ENCODE measurements at regions not wholly inside any gene's neighbourhood (a gene's known extent, or its start where the extent isn't known, plus 50 kb on each side); places are given as distances from the start of the nearest gene placed in this dataset.
"Not testable (repeated sequence)": the region's sequence is repeated elsewhere in the genome, so short reads cannot be mapped to it uniquely, and the experiment has no call there.

DNA sequence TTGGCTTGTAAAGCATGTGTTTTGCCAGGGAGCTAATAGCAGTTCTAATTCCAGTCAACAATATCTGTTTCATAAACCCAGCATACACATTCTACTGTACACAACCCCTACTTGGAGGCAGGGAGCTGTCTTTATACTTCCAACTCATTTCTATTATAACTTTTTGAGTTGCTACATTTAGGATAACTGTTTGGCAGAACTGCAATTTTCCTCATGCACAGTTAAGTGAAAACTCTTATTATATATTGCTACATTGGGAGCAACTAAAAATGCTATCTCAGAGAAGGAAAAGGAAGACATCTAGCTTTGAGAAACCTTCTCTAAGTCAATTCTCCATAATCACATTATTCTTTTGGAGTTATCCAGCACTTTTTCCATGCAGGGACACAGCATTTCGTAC lies 480.2 kb downstream of the RPS29 start:
- DNase-seq: no peak

DNA sequence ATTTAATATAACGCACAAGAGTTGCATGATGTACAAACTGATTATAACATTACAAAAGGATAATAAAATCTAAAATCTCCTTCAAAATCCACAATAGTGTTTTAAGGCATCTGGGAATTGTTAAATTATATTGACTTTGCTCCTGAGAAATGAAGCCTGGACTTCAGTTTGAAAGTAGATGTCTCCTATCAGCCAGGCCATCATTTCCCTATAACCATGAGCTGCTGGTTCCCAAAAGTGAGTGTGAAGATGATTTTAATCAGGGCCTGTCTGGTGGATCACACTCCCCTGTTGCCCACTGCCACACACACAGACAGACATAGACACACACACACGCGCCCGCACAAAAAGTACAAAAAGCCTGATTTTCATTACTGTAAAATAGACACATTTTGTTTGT lies 480.7 kb downstream of the RPS29 start:
- DNase-seq: no peak

DNA sequence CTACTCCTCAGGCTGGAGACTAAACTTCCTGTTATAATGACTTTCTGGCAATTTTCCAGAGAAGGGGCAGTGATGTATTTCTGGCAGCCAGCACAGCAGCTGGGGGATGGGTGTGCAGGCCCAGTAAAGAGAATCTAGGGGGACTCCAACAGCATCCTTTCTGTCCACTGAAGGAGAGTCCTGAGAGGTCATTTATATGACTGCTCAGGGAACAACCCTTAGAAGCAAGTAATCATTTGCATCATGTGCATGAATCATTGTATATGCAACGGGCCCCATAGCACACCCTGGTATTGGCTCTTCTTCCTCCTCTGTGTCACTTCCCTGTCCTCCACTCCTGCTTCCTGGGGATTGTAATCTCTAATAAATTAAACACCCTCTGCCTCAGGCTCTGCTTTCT lies 493.8 kb downstream of the RPS29 start:
- no peak for DNase-seq

DNA sequence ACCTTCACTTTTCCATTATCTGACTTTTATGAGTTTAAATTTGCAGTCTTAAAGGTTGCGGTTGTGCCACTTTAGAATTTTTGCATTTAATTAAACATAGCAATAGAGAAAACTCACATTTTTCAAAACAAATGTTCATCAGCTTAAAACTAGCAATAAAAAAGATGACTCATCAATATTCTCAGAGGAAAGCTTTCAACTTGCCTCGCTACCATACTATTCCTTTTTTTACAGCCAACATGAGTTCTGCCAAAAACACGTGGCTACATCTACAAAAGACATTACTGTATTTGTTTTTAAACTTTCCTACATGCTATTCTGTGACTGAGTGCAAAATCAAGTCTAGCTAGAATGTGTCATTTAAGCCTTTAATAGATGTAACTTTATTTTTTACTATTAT lies 497.1 kb downstream of the RPS29 start:
- DNase-seq: no peak

DNA sequence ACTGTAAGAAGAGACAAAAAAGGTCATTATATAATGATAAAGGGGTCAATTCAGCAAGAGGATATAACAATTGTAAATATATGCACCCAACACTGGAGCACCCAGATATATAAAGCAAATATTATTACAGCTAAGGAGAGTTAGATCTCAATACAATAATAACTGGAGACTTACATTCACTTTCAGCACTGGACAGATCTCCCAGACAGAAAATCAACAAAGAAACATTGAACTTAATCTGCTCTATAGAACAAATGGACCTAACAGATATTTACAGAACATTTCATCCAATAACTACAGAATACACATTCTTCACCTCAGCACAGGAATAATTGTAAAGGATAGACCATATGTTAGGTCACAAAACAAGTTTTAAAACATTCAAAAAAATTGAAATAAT lies 512.9 kb downstream of the RPS29 start:
- DNase-seq: not testable (repeated sequence)

DNA sequence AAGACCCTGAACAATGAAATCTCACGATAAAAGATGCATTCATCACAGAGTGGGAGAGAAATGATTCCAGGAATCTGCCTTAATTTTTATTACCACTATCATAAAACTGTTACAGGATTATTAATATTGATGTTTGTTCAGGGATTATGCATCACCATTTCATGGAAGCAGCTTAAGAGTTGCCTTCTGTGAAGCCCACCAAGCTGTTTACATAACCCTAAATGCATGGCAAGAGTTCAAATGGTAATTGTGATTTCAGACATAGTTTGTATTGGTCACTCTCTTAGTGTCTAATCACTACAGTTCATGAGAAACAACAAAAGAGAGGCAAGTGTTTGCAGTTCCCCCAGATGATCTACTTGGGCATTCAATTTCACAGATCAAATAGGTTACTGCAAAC lies 527.7 kb downstream of the RPS29 start:
- no peak for DNase-seq

DNA sequence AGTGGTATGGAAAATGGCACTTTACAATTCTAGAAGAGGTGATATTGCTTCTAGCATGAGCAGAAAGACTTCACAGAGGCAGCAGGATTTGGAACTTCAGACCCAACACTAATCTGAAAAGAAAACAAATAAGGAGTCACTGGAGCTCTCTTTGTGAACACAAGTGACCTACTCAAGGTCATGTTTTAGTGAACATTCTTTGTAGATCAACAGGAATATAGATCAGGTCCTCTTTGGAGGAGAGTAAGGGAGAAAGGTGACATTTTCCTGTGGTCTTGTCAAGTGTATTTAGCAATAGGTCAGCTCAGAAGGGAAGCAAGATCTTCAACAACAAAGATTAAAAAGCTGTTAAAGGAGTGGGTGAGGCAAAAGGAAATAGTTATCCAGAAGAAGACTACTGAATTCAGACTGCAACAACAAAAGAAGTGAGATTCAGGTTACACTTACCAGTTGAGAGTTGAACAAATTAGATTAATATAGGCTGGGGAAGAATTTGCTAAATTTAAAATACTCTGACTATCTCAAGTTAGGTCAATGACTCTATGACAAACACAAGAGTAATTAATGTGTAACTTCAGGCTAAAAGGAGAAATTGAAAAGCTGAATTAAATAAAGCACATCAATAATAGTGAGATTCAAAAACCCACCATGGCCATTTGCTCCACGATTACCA lies 528.2 kb downstream of the RPS29 start:
- no peak for DNase-seq

DNA sequence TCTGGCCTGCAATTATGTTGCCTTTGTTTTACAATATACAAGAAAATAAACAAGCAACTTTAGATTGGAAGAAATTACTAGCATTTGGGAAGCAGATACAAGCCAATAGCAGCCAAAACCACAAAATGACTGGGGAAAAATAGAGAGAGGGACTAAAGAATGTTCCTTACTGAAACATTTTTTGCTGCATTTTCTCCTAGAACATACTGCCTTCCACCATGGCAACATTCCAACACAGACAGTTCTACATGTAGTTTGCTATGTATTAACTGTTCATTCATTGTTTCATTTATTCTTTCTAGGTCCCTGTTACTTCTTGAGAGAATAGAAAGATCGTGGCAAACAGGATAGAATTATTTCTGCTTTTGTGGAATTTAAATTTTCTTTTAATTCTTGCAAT lies 530.2 kb downstream of the RPS29 start:
- no peak for DNase-seq

DNA sequence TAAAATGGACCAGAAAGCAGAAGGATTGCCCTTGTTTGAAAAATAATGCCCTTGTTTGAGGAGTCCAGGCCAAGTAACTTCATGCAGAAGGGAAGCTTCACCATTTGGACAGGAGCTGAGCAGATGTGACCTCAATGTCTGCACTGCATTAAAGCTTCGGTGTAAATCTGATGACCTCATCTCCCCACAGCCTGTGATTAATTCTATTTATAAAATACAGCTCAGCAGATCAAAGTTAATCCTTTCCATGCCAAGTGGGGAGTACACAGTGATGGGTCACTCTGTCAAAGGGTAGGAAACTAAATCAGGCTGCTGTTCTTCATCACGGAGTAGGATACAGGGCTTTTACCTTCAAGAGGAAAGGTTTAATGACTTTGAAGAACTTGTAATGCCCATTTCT lies 533.7 kb downstream of the RPS29 start:
- DNase-seq: no peak

DNA sequence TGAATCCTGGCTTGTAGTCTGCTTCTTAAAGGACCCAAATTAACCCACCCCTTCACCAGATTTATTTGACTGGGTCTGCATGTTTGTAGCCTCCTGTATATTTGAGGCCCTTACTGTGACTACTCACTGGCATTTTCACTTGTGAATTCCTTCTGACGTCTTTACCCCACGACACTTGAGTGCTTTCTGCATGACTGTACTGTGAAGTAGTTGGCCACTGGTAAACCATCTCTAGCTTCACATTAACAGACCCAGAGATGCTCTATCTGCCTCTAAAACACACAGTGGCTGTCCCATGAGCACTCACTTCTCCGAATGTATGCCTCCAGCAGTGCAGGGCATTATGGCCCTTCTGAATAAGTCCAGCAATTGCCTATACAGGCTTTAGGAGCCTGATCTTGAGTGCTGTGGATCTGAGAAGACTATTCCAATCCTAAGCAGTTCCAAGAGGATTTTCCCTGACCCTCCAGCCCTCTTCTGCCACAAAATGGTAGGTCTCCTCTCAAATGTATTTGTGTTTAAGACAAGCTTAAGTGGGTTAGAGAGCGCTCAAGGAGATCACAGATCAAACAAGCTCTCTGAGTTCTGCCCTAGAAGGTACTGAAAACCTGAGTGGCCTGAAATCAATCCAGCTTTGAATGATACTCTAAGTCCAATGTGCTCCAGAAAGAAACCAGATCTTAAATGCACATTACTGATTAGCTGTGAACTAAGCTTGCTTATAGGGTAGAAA lies 534.7 kb downstream of the RPS29 start:
- no peak for DNase-seq

DNA sequence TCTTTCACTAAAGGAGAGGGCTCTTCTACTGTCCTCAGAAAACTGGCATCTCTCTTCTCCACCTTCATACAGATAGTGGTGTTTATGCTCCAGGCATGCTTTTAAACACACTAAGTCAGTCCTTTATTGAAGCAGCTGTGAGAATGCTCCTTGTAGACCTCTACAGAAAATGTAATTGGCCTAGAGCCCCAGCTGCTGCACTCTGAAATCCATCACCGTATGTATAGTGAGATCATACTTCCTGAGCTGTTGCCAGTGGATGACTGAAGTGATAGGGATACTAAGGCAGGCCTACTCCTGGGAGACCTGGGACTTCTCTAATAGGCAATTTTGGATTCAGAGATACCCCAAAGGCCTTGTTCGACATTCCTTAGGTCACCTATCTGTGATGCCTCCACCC lies 535.4 kb downstream of the RPS29 start:
- no peak for DNase-seq

DNA sequence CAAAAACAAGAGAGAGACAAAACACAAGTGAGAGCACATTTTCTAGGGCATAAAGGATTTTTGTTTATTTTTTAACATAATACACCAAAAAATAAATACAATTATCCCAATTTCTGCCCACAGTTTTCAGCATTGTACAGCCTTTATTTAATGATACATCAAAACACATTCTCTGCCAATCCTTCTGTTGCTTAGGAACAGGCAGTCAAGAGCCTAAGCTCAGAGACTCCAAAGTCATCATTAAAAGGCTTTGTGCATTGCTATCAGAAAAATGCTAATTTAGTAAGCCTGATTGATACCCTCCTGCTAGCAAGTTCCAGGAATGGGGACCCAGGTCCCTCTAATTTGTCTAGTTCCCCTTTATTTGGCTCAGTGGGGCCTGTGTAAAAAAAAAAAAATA lies 536.5 kb downstream of the RPS29 start:
- DNase-seq: no peak

DNA sequence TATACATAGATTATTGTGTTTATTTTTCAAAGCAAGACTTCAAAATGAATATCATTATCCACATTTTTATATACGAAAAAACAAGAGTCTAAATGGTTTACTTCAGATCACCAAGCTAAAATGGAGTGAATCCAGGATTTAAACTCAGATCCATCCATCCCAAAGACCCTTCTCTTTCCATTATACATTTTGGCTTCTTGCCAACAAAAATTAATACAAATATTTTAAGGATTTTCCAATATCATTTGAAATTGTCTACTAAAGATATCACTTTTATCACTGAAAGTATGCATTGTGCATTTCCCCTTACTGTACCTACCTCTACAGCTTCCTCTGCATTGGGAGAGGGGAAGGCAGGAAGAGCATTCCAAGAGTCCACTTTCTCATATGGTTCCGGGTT lies 541.2 kb downstream of the RPS29 start:
- no peak for DNase-seq

DNA sequence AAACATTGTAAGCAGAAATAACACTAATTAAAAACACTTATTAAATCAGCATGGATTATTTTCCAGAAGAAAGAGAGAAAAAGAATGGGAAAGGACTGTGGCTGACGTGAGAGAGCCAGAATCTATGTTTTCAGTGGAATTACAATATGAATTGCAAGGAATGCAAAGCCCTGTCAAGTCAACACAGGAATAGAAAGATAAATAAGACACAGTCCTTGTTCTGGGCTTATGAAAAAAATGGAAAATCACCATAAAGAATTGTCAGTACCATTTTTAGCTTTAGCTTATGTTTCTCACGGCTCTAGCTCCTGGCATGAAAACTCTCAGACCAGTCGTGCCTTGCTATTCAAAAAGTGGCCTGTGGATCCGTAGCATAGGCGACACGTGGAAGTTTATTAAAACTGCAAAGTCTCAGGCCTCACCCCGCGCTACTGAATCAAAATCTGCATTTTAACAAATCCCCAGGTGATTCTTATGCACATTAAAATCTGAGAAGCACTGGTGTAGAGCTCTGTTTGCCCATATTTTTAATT lies 549.1 kb downstream of the RPS29 start:
- DNase-seq: no peak

DNA sequence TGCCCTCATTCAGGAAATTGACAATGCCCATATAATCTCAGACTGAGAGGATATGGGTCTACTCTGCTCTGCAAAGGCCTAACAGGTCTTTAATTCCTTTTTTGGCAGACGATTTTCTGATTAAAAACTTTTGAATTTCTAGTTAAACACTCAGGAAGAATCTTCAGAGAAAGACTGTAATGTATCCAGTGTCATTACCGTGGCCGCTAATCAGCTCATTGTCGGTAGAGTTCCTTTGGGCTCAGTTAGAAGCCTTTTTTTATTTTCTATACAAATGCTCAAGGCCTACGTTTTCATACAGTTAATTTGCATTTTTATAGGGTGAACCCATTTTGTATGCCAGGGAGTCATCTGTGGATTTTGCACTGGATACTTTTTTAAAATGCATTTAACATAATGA lies 549.9 kb downstream of the RPS29 start:
- no peak for DNase-seq

DNA sequence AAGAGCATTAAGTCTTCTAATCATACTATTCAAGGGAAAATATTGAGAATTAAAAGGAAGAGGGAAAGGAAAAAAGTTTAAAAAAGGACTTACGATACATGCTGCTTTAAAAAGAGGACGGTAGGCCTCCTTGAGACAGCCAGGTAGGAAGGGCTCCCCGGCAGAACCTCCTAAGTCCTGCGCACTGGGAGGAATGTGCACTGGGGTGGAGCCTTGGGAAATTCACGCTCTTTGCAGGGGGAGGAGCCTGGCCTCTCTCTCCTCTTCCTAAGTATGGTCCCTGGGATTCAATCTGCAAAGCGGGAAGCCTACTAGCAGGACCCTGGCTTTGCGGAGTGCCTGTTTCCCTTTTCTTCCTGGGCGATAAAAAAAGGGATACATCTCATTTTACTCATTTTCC lies 553.0 kb downstream of the RPS29 start:
- DNase-seq: no peak

DNA sequence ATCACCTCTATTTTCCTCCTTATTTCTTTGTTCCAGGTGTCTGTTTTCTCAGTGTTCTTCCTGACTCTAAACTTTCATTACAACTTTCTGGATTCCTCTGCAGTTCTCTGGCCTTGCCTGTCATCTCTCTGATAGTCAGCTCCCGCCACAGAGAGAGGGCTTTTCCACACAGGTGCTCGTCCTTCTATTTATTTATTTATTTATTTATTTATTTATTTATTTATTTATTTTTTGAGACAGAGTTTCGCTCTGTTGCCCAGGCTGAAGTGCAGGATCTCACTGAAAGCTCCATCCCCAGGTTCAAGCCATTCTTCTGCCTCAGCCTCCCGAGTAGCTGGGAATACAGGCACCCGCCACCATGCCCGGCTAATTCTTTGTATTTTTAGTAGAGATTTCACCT lies 554.5 kb downstream of the RPS29 start:
- DNase-seq: not testable (repeated sequence)

DNA sequence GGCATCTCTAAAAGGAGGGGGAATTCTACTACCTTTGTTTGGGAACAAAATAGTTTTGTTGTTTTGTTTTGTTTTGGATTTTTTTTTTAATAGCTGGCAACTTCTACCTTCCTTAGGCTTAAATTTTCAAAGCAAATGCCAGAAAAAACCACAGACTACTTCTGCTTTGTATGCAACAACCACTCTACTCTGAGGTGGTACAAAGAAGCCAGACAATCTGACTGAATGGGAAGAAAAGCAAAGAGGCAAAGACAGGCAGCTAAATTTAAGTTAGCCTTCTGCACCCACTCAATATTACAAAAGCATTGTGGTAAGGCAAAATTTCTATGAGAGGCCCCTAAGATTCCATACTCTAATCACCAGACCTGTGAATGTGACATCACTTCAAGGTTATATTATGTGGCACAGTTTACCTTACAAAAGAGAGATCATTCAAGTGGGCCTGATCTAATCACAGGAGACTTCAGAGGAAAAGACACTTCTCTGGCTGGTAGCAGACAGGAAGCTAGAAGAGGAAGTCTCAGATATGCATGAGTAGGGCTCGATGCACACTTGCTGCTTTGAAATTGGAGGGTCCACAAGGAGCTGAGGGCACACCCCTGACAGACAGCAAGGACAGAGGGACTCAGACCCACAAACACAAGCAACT lies 566.6 kb downstream of the RPS29 start:
- DNase-seq: no peak

DNA sequence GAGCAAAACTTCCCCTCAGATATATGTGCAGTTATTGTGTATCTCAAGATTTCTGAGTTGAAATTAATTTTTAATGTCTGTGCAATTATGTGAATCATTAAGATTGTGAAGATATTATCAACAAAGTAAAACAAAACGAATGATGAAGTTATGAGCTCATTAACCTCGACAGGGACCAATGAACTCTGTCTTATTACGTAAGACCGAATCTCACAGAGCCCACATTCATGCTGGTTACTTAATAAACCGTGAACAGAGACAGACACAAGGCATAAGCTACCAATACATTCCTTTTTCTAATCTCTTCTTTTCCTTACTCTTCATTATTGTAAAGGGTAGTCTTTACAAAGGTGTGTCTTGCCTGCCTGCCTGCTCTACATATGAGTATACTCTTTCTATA lies 568.7 kb downstream of the RPS29 start:
- no peak for DNase-seq

DNA sequence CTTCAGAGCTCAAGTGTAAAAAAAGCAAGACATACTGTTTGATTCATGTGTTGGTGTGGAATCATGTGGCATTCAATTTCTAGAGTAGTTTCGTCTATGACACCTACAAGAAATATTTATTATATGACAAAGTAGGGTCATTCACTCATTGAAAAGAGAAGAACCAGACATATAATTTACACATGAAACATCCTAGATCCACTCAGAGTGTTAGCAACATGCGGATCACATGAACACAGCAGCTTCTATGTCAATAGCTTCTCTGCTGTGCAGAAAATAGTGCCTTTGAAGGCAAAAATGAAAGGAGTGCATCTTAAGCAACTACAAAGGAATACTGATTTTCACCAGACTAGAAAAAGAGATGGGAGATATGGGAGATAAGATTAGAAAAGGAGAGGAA lies 569.8 kb downstream of the RPS29 start:
- DNase-seq: no peak

DNA sequence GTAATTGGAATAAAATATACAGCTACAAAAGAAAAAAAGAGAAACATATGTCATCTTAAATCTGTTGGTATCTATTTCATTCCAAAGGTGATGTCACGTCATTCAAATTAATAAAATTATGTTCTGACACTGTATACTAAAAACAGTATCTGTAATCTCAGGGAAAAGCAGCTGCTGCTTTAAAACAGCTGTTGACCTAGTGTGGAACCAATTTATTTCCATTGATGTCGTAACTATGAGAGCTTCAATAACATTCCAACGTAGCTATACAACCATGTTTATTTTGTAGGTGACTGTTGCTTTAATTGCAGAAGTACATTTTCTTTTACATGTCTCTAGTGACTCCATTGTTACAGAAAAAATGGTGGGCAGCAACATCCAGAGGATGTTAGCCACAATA lies 571.7 kb downstream of the RPS29 start:
- DNase-seq: no peak

DNA sequence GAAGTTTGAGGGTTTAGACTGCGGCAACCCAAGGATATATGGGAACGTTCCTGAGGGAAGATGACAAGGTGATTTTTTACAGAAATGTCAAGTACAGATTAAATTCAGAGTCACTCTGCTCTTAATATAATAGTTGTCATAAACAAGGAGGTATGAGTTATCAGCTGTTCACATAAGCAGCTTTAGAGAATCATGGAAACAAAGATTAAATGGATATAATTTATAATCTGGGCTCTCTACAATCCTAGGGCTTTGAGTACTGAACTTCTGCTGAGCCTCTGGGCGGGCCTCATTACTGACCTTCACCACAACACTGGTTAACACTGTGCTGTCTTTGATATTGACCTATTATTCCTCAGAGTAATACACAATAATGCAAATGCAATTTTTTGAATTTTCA lies 577.8 kb downstream of the RPS29 start:
- DNase-seq: no peak

DNA sequence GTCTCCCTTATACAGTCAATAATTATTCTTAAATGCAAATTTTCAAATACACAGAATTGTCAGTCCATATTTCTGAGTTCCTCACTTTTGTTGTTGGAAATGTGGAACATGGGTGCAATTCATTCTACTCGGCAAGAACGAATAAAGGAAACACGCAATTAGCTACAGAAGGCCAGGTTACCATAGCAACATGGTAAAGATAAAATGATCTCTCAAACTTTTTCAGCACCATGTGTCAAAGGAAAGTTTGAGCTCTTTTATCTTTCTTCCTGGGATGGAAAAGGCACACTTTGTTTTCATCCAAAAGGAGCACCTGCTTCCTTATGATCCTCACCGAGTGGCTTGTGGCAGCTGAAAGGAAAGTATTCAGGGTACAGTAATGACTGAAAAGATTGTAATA lies 595.0 kb downstream of the RPS29 start:
- DNase-seq: no peak

DNA sequence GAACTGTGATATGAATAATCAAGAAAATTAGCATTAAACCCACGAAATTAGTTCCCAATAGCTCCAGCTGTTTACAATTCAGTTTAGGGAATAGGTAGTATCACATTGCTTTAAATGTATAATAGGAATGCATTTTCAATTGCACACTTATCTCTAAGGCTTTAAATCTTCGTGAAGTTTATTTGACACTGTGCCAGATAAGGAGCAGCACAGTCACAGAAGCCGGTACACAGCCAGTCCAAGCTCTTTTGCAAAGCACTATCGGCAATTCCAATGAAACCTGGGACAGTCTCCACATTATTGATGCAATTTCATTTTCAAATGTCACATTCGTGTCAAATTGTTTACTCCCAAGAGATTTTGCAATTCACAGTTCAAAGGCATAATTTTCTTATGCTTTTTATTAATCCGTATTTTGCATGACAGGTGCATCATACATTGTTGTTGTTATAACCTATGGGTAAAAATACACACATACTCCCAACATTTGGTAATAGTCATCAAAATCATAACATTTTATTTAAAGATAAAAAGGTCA lies 602.8 kb downstream of the RPS29 start:
- DNase-seq: no peak

All from KG1 (cell line).